ENCODE measurements at regions not wholly inside any gene's neighbourhood (a gene's known extent, or its start where the extent isn't known, plus 50 kb on each side); places are given as distances from the start of the nearest gene placed in this dataset.
"Not testable (repeated sequence)": the region's sequence is repeated elsewhere in the genome, so short reads cannot be mapped to it uniquely, and the experiment has no call there.

GRCh38 chr1:67482733-67483482 lies 52.7 kb upstream of the SERBP1 start:
- Histone ChIP-seq H3K36me3 (no peaks in the 10 kb centered on the region), H3K27ac (no peak overlapping the region), H3K9me3 (replicated peaks) (no peaks in the 10 kb centered on the region), H3K4me3 (no peak overlapping the region), H3K27me3 (replicated peaks) (no peaks in the 10 kb centered on the region), H3K4me1 (replicated peaks) (no peaks in the 10 kb centered on the region)
- no peak for DNase-seq (ENCODE audit: low read depth in 1 of 2, low spot score in 2 of 2)

DNA sequence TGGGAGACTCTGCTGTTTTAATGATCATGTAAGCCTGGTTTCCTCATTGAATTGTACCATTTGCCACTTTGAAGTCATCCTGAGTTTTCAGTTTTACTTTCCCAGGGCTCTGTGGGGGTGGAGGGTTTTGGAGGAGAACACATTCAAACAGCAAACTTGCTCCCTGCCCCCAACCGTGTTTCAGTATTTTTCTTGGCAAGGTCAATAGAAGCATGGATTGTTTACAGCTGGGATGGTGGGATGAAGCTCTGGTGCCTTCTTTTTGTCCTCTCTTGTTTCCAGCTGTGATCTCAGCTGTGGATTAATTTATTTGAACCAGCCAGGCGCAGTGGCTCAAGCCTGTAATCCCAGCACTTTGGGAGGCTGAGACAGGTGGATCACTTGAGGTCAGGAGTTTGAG lies 54.3 kb upstream of the SERBP1 start:
- Histone ChIP-seq H3K27ac (no peak overlapping the region), H3K27me3 (replicated peaks) (no peaks in the 10 kb centered on the region), H3K4me1 (replicated peaks) (no peaks in the 10 kb centered on the region), H3K9me3 (replicated peaks) (no peaks in the 10 kb centered on the region), H3K36me3 (no peaks in the 10 kb centered on the region), H3K4me3 (no peak overlapping the region)
- no peak for DNase-seq (ENCODE audit: low read depth in 1 of 2, low spot score in 2 of 2)

GRCh38 chr1:67485046-67485811 lies 55.0 kb upstream of the SERBP1 start:
- Histone ChIP-seq H3K4me3 (no peak overlapping the region), H3K36me3 (no peaks in the 10 kb centered on the region), H3K9me3 (replicated peaks) (no peaks in the 10 kb centered on the region), H3K4me1 (replicated peaks) (no peaks in the 10 kb centered on the region), H3K27ac (no peak overlapping the region), H3K27me3 (replicated peaks) (no peaks in the 10 kb centered on the region)
- DNase-seq (ENCODE audit: low read depth in 1 of 2, low spot score in 2 of 2): no peak

GRCh38 chr1:67489643-67490042 lies 59.4 kb upstream of the SERBP1 start:
- H3K4me3 ChIP-seq: no peak overlapping the region
- no peak overlapping the region for H3K27ac ChIP-seq
- H3K27me3 ChIP-seq (replicated peaks): no peaks in the 10 kb centered on the region
- H3K36me3 ChIP-seq: no peaks in the 10 kb centered on the region
- no peak for DNase-seq (ENCODE audit: low read depth in 1 of 2, low spot score in 2 of 2)
- no peaks in the 10 kb centered on the region for H3K9me3 ChIP-seq (replicated peaks)
- no peaks in the 10 kb centered on the region for H3K4me1 ChIP-seq (replicated peaks)

DNA sequence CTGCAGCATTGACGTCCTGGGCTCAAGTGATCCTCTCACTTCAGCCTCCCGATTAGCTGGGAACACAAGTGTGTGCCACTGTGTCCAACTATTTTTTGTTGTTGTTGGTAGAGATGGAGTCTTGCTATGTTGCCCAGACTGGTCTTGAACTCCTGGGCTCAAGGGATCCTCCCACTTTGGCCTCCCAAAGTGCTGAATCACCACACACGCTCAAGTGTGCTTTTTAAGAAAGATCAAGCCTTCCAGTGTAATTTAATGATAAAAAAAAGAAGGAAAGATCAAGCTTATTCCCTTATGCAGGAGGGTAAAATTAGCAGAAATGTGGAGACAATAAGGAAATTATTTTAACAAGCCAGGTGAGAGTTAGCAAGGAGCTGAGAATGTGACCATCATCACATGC lies 61.1 kb upstream of the SERBP1 start:
- H3K27me3 ChIP-seq (replicated peaks): no peaks in the 10 kb centered on the region
- DNase-seq (ENCODE audit: low read depth in 1 of 2, low spot score in 2 of 2): no peak
- H3K9me3 ChIP-seq (replicated peaks): no peaks in the 10 kb centered on the region
- no peaks in the 10 kb centered on the region for H3K36me3 ChIP-seq
- H3K4me3 ChIP-seq: no peak overlapping the region
- no peak overlapping the region for H3K27ac ChIP-seq
- H3K4me1 ChIP-seq (replicated peaks): no peaks in the 10 kb centered on the region

DNA sequence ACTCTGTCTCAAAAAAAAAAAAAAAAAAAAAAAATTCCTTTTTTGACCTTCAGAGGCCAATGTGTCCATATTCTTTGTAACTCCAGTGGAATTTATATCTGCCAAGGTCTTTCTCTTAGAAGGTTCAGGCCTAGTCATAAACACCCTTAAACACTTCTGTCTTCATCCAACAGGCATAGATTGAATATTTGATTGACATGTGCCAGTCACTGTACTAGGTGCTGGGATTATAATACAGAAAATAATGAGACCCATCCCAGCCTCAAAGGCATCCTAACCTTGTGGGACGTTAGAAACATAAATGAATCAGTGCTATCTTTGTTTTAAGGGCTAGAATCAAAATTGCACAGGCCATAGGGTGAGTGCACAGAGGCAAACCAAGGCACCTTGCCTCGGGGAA lies 62.9 kb upstream of the SERBP1 start:
- H3K4me3 ChIP-seq: no peak overlapping the region
- no peaks in the 10 kb centered on the region for H3K27me3 ChIP-seq (replicated peaks)
- H3K4me1 ChIP-seq (replicated peaks): no peaks in the 10 kb centered on the region
- no peak overlapping the region for H3K27ac ChIP-seq
- H3K9me3 ChIP-seq (replicated peaks): no peaks in the 10 kb centered on the region
- no peaks in the 10 kb centered on the region for H3K36me3 ChIP-seq
- no peak for DNase-seq (ENCODE audit: low read depth in 1 of 2, low spot score in 2 of 2)

- no peak for DNase-seq (ENCODE audit: low read depth in 1 of 2, low spot score in 2 of 2)
- Histone ChIP-seq H3K27ac (no peak overlapping the region), H3K36me3 (no peaks in the 10 kb centered on the region), H3K4me1 (replicated peaks) (no peaks in the 10 kb centered on the region), H3K27me3 (replicated peaks) (no peaks in the 10 kb centered on the region), H3K9me3 (replicated peaks) (no peaks in the 10 kb centered on the region), H3K4me3 (no peak overlapping the region)
Observed at GRCh38 chr1:67495327-67495726, 65.1 kb upstream of the SERBP1 start.

DNA sequence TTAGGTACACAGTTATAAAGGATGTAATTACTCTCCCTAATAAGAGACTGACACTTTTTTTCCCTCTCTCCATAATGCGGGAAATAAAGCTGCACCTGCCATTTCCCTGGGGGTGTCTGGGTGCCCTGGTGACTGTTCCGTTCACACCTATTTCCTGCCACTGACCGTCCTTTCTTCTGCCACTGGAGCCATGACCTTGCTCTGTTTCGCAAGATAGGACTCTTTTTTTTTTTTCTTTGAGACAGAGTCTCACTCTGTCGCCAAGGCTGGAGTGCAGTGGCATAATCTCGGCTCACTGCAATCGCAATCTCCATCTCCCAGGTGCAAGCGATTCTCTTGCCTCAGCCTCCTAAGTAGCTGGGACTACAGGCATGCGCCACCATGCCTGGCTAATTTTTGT lies 66.1 kb upstream of the SERBP1 start:
- H3K4me1 ChIP-seq (replicated peaks): no peaks in the 10 kb centered on the region
- no peak for DNase-seq (ENCODE audit: low read depth in 1 of 2, low spot score in 2 of 2)
- H3K4me3 ChIP-seq: no peak overlapping the region
- no peaks in the 10 kb centered on the region for H3K36me3 ChIP-seq
- H3K9me3 ChIP-seq (replicated peaks): no peaks in the 10 kb centered on the region
- no peaks in the 10 kb centered on the region for H3K27me3 ChIP-seq (replicated peaks)
- no peak overlapping the region for H3K27ac ChIP-seq

- H3K9me3 ChIP-seq (replicated peaks): no peaks in the 10 kb centered on the region
- H3K4me3 ChIP-seq: no peak overlapping the region
- DNase-seq (ENCODE audit: low read depth in 1 of 2, low spot score in 2 of 2): peak; percentile 71 to 82
- H3K36me3 ChIP-seq: no peaks in the 10 kb centered on the region
- H3K27ac ChIP-seq: no peak overlapping the region
- H3K4me1 ChIP-seq (replicated peaks): no peaks in the 10 kb centered on the region
- no peaks in the 10 kb centered on the region for H3K27me3 ChIP-seq (replicated peaks)
Observed at GRCh38 chr1:67500413-67500959, 70.3 kb upstream of the SERBP1 start.

DNA sequence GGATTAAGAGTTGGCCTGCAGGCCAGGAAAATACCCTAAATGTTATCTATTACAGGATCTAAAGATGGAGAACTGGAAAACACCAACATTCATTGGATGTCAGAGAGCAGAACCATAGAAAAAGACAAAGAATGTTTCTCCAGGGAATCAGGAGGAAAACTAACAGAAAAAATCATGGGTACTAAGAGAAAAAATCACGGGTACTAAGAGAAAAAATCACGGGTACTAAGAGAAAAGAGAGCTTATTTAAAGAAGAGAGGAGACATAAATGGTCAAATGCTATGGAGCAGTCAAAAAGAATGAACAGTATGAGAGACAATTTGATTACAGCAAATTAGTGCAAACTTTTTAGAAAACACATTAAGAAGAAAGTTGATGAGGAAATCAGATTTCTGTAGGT lies 73.8 kb upstream of the SERBP1 start:
- H3K9me3 ChIP-seq (replicated peaks): no peaks in the 10 kb centered on the region
- H3K36me3 ChIP-seq: no peaks in the 10 kb centered on the region
- H3K4me3 ChIP-seq: no peak overlapping the region
- DNase-seq (ENCODE audit: low read depth in 1 of 2, low spot score in 2 of 2): no peak
- no peaks in the 10 kb centered on the region for H3K27me3 ChIP-seq (replicated peaks)
- H3K4me1 ChIP-seq (replicated peaks): no peaks in the 10 kb centered on the region
- H3K27ac ChIP-seq: no peak overlapping the region

GRCh38 chr1:67513392-67514294 lies 83.4 kb upstream of the SERBP1 start:
- H3K4me3 ChIP-seq; H3K36me3 ChIP-seq; H3K27me3 ChIP-seq (replicated peaks); H3K27ac ChIP-seq; H3K4me1 ChIP-seq (replicated peaks); DNase-seq (ENCODE audit: low read depth in 1 of 2, low spot score in 2 of 2); H3K9me3 ChIP-seq (replicated peaks): not testable (repeated sequence)

- no peak for DNase-seq (ENCODE audit: low read depth in 1 of 2, low spot score in 2 of 2)
- Histone ChIP-seq H3K4me3 (no peak overlapping the region), H3K9me3 (replicated peaks) (peaks cover 6% of the 10 kb centered on the region; the same call in 1 of the 2 replicates), H3K4me1 (replicated peaks) (no peaks in the 10 kb centered on the region), H3K27me3 (replicated peaks) (no peaks in the 10 kb centered on the region), H3K36me3 (no peaks in the 10 kb centered on the region), H3K27ac (no peak overlapping the region)
Observed at GRCh38 chr1:67514300-67514699, 84.1 kb upstream of the SERBP1 start.

DNA sequence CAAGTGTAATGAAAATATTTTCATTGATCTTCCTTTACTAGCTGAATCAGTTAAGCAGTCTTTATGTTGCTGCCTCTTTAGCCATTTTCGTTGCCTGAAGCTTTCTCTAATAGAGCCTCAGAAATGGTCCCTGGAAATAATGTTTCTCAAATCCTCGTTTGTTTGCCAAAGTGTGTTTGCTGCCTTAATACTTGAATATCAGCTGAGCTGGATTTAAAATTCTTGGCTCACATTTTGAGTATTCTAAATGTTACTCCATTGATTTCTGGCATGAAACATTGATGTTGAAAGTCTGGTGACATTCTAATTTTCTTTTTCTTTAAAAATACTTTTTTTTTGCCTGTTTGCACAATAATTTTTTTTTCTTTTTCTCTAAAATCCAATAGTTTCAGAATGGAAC lies 84.6 kb upstream of the SERBP1 start:
- Histone ChIP-seq H3K27me3 (replicated peaks) (no peaks in the 10 kb centered on the region), H3K9me3 (replicated peaks) (peaks cover 6% of the 10 kb centered on the region; the same call in 1 of the 2 replicates), H3K36me3 (no peaks in the 10 kb centered on the region), H3K27ac (no peak overlapping the region), H3K4me1 (replicated peaks) (no peaks in the 10 kb centered on the region), H3K4me3 (no peak overlapping the region)
- DNase-seq (ENCODE audit: low read depth in 1 of 2, low spot score in 2 of 2): no peak

Data from SJSA1 (cell line).